Upper lobe of right lung (tissue), 1 donor: ENCODE measurements at regions not wholly inside any gene's neighbourhood (a gene's known extent, or its start where the extent isn't known, plus 50 kb on each side); places are given as distances from the start of the nearest gene placed in this dataset.

Experiments used
- ATAC-seq: fragments of 200-7000 bp; cut with Tn5 transposase; one replicate; pipeline ENCODE4 v1.9.1; 2020; ENCODE audit warnings: mild to moderate bottlenecking, moderate library complexity
- DNase-seq: peaks from one replicate; pipeline ENCODE4 v3.0.0-alpha.2; 2020
- H3K27ac ChIP-seq: fragments of 200-600 bp; one replicate; pipeline ENCODE4 v1.8.0; 2022
- H3K27me3 ChIP-seq: fragments of 200-600 bp; one replicate; pipeline ENCODE4 v1.8.0; 2022; ENCODE audit warnings: mild to moderate bottlenecking
- H3K36me3 ChIP-seq: fragments of 200-600 bp; one replicate; pipeline ENCODE4 v1.8.0; 2022
- H3K4me1 ChIP-seq: fragments of 200-600 bp; one replicate; pipeline ENCODE4 v1.8.0; 2022
- H3K4me3 ChIP-seq: fragments of 200-600 bp; one replicate; pipeline ENCODE4 v1.8.0; 2022; ENCODE audit warnings: mild to moderate bottlenecking
- H3K9me3 ChIP-seq: fragments of 200-600 bp; one replicate; pipeline ENCODE4 v1.8.0; 2022
- CTCF ChIP-seq: fragments of 200-600 bp; IDR thresholded peaks from one replicate; pipeline ENCODE4 v1.8.0; 2022; ENCODE audit warnings: antibody characterized with exemption
- intact Hi-C: fragments of 100-400 bp; cut with DNase I; formaldehyde crosslinking; loops from one replicate; pipeline ENCODE4 v1.11.0; 2022
- donor health status: DM: no; HTN: yes; CAD: no; lungs with severe emphysema.

- DNase-seq = no peak
- H3K27ac ChIP-seq = no peak overlapping the region
- TF ChIP-seq CTCF = no peak
- no peaks in the 10 kb centered on the region for H3K4me1 ChIP-seq
- intact Hi-C loops = no loop called here
- no peaks in the 10 kb centered on the region for H3K36me3 ChIP-seq
- ATAC-seq = no peak
- H3K27me3 ChIP-seq = no peaks in the 10 kb centered on the region
- no peaks in the 10 kb centered on the region for H3K9me3 ChIP-seq
- H3K4me3 ChIP-seq = no peak overlapping the region
These were observed 665.8 kb downstream of the PLPP3 start for GRCh38 chr1:55913565-55913964.

GRCh38 chr1:55912438-55912837 lies 666.9 kb downstream of the PLPP3 start:
- TF ChIP-seq CTCF = no peak
- Histone ChIP-seq H3K27me3 (no peaks in the 10 kb centered on the region), H3K4me3 (no peak overlapping the region), H3K36me3 (no peaks in the 10 kb centered on the region), H3K9me3 (no peaks in the 10 kb centered on the region), H3K4me1 (no peaks in the 10 kb centered on the region), H3K27ac (no peak overlapping the region)
- ATAC-seq = no peak
- intact Hi-C loops = no loop called here
- no peak for DNase-seq

- Histone ChIP-seq H3K27ac (no peak overlapping the region), H3K27me3 (no peaks in the 10 kb centered on the region), H3K9me3 (no peaks in the 10 kb centered on the region), H3K36me3 (no peaks in the 10 kb centered on the region), H3K4me1 (no peaks in the 10 kb centered on the region), H3K4me3 (no peak overlapping the region)
- TF ChIP-seq CTCF = no peak
- DNase-seq (no peak), ATAC-seq (no peak)
- intact Hi-C loops = no loop called here
These were observed 674.8 kb downstream of the PLPP3 start for GRCh38 chr1:55904541-55904940.

- no peak for TF ChIP-seq CTCF
- ATAC-seq = no peak
- H3K4me3 ChIP-seq = no peak overlapping the region
- no peak overlapping the region for H3K27ac ChIP-seq
- H3K36me3 ChIP-seq = no peaks in the 10 kb centered on the region
- no peaks in the 10 kb centered on the region for H3K27me3 ChIP-seq
- H3K4me1 ChIP-seq = no peaks in the 10 kb centered on the region
- intact Hi-C loops = no loop called here
- H3K9me3 ChIP-seq = no peaks in the 10 kb centered on the region
- no peak for DNase-seq
These were observed 681.2 kb downstream of the PLPP3 start for GRCh38 chr1:55898181-55898580.

- no peaks in the 10 kb centered on the region for H3K4me1 ChIP-seq
- intact Hi-C loops = no loop called here
- H3K27ac ChIP-seq = no peak overlapping the region
- H3K9me3 ChIP-seq = no peaks in the 10 kb centered on the region
- no peak overlapping the region for H3K4me3 ChIP-seq
- ATAC-seq (no peak), DNase-seq (no peak)
- TF ChIP-seq CTCF = no peak
- H3K36me3 ChIP-seq = no peaks in the 10 kb centered on the region
- H3K27me3 ChIP-seq = no peaks in the 10 kb centered on the region
These were observed 681.0 kb upstream of the USP24 start for GRCh38 chr1:55896210-55896609.

- no peaks in the 10 kb centered on the region for H3K36me3 ChIP-seq
- TF ChIP-seq CTCF = no peak
- no peak overlapping the region for H3K4me3 ChIP-seq
- ATAC-seq (no peak), DNase-seq (no peak)
- intact Hi-C loops = no loop called here
- H3K9me3 ChIP-seq = no peaks in the 10 kb centered on the region
- H3K4me1 ChIP-seq = no peaks in the 10 kb centered on the region
- H3K27ac ChIP-seq = no peak overlapping the region
- no peaks in the 10 kb centered on the region for H3K27me3 ChIP-seq
These were observed 679.4 kb upstream of the USP24 start for GRCh38 chr1:55894521-55894920.
